22Rv1 (cell line): ENCODE measurements at regions not wholly inside any gene's neighbourhood (a gene's known extent, or its start where the extent isn't known, plus 50 kb on each side); places are given as distances from the start of the nearest gene placed in this dataset.

Source experiments
- H3K27ac ChIP-seq: fragments of 450-650 bp; 2 replicates; pipeline ENCODE4 v1.5.1; 2017
- CTCF ChIP-seq: fragments of 450-650 bp; IDR thresholded peaks from 2 replicates; pipeline ENCODE4 v1.5.1; 2017; ENCODE audit warnings: mild to moderate bottlenecking
- ZFX ChIP-seq: fragments of 450-650 bp; IDR thresholded peaks from 2 replicates; pipeline ENCODE4 v1.6.1; 2017; ENCODE audit warnings: antibody characterized with exemption, borderline replicate concordance

- TF ChIP-seq CTCF: no peak
- TF ChIP-seq ZFX: no peak
- H3K27ac ChIP-seq: no peak overlapping the region
Observed at GRCh38 chrX:116226665-116227484, 56.3 kb downstream of the AGTR2 start.

DNA sequence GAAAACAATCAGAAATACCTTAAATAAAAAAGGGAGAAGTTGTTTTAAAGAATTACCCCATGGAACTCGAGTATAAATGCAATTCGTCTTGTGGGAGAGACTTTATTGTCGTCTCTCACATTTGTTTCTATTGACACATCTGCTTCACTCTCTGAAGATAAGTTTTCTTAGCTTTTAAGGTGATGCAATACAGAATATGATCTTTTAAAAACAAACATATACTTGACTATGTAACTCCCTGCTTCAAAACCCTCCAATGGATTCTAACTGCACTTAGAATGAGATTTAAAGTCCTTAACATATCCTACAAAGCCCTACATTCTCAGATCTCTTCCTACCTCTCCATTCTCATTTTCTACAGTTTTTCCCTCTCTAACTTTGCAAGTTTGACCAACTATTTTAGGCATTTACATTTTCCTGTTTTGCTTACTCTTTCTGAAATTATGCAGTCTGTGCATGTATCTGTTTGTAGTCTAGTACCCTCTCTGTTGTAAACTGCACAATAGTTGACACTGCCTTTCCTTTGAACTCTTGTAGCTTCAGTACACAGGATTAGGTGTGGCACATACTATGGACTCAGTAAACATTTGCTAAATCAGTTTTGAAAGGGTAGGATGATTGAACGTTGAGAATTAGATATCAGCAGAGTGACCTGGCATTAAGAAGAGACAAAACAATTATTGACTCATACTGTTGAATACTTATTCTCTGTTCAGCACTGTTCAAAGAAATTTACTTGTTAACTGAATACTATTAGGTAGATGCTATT lies 59.8 kb downstream of the AGTR2 start:
- TF ChIP-seq CTCF (no peak), ZFX (no peak)
- H3K27ac ChIP-seq: no peak overlapping the region

DNA sequence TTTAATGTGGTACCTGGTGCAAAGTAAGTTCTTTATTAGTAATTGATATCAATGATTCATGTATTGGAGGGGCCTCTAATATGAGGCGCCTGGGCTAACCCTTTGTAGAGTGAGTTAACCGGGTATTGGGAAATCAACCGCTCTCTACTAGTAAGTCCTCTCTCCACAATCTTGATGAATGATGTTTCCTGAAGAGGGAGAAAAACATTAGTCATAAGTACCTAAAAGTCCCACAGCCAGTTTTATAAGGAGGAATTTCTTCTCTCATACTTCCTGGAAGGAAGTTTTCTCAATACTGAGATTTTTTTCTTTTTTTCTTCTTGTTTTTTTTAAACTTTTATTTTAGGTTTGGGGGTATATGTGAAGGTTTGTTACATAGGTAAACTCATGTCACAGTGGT lies 62.3 kb downstream of the AGTR2 start:
- no peak overlapping the region for H3K27ac ChIP-seq
- TF ChIP-seq CTCF (no peak), ZFX (no peak)

DNA sequence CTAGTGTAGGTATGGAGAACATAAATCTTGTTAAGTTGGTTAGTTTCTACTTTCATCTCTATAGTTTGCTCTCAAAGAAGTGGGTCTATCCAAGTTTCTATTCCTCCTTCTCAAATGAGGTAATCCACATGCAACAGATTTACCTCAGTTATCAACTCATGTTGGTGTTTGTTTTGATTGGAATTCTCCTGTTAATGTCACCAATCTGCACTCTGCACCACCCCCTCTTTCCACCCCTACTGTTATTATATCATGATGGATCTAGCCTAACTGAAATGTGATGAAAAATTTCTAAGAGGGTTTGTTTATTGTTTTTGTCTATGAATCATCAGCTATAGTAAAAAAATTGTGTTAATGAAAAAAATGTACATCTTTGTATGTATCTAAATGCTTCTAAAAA lies 66.1 kb downstream of the AGTR2 start:
- H3K27ac ChIP-seq: no peak overlapping the region
- no peak for TF ChIP-seq ZFX
- no peak for TF ChIP-seq CTCF

DNA sequence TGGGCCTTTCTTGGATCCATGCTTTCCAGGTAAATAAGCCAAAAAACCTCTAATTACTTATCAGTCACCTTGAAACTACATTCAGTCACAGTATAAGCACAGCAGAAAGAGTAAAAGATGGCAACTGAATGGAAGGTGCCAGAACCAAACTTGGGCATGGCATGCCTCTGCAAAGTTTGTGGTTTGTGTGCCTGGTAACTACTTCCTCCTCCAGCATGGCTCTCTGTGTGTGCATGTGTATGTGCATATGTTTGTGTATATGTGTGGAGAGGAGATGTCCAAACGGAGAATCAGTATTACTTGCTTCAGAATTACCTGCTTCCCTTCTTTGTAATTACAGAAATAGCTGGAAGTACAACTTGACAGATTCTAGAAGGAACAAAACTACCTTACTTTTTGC lies 67.5 kb downstream of the AGTR2 start:
- TF ChIP-seq ZFX (no peak), CTCF (no peak)
- no peak overlapping the region for H3K27ac ChIP-seq

DNA sequence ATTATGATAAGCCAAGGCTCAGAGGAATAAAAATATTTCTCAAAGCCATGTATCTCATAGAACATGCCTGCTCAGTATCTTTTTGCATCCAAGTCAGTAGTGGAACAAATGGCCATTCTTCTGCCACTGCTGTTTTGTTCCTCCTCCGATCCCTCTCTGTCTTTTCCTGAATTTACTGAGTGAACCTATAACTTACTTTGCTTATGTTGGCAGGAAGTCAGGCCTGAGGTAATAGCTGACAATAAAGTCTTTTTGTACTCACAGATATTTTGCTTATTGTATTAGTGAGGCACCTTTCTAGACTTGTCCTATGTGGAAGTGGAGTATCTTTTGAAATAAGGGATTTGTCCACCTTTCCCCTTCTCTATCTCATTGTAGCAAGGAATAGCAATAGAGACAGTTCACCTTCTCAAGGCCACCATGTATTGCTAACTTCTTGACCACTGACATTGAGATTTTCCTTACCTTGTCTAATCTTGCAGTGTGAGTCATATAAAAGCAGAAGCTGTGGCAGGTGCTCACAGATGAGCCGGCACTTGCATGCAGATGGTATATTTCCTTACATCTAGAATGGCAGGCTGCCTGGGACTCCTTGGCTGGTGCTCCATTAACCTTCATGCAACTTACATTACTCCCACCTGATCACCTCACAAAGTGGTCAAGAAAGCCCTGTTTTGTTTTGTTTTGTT lies 68.2 kb downstream of the AGTR2 start:
- H3K27ac ChIP-seq: no peak overlapping the region

More for the DNA sequence above, 68.2 kb downstream of the AGTR2 start:
- TF ChIP-seq CTCF (no peak), ZFX (no peak)
